HFFc6 (cell line): ENCODE measurements at regions not wholly inside any gene's neighbourhood (a gene's known extent, or its start where the extent isn't known, plus 50 kb on each side); places are given as distances from the start of the nearest gene placed in this dataset.
"Not testable (repeated sequence)": the region's sequence is repeated elsewhere in the genome, so short reads cannot be mapped to it uniquely, and the experiment has no call there.

Experiments used
- DNase-seq: peaks from one replicate; pipeline ENCODE4 v3.0.0-alpha.2; 2018
- H3K27ac Mint-ChIP-seq: 2 replicates; pipeline ENCODE4 v1.8.0; 2020; ENCODE audit warnings: mild to moderate bottlenecking, mixed read lengths
- H3K27me3 Mint-ChIP-seq: 2 replicates; pipeline ENCODE4 v1.8.0; 2021; ENCODE audit warnings: mild to moderate bottlenecking, moderate library complexity, mixed read lengths; ENCODE audit not compliant: insufficient read depth
- H3K36me3 Mint-ChIP-seq: 2 replicates; pipeline ENCODE4 v1.8.0; 2021; ENCODE audit warnings: low read depth, mixed read lengths
- H3K4me1 Mint-ChIP-seq: 2 replicates; pipeline ENCODE4 v1.8.0; 2020; ENCODE audit warnings: low read depth, mixed read lengths
- H3K4me3 Mint-ChIP-seq: 2 replicates; pipeline ENCODE4 v1.8.0; 2020; ENCODE audit warnings: mild to moderate bottlenecking, moderate library complexity, mixed read lengths
- H3K9me3 Mint-ChIP-seq: 2 replicates; pipeline ENCODE4 v1.8.0; 2020; ENCODE audit warnings: mild to moderate bottlenecking, mixed read lengths
- CTCF ChIP-seq: fragments of 200-600 bp; sonication (generic); IDR thresholded peaks from 2 replicates; pipeline ENCODE4 v1.5.0; 2021; ENCODE audit warnings: antibody characterized with exemption, mild to moderate bottlenecking

DNA sequence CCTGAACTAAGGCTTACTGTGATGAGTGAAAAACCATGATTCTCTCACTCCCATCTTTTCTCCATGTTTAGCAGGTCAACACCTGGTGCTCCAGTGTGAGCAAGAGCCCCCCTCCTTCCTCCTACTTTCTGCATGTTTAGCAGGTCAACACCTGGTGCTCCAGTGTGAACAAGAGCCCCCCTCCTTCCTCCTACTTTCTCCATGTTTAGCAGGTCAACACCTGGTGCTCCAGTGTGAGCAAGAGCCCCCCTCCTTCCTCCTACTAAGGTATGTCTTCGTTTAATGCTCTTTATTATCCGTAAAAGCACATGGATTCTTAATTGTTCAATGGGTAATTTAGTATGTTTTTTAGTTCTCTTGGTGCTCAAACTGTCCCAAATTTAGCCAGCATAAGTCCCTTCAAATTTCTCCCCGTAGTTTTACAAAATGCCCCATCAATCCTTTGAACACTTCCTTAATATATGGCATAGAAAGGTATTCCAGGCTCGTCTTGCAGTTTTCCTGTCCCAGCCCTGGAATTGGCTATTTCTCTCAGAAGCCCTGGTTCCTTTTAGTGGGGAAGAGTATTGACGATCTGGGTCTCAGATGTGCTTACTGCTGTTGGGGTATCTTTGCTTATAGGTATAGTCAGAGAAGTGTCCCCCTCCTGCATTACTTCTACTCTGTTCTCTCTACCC, 760.8 kb upstream of the TPTE start:
- Mint-ChIP-seq H3K4me1 (no peaks in the 10 kb centered on the region), H3K4me3 (no peak overlapping the region), H3K27me3 (no peaks in the 10 kb centered on the region), H3K36me3 (no peaks in the 10 kb centered on the region), H3K9me3 (peaks cover 6% of the 10 kb centered on the region; the same call in 1 of the 2 replicates), H3K27ac (no peak overlapping the region)
- no peak for TF ChIP-seq CTCF
- no peak for DNase-seq

- no peaks in the 10 kb centered on the region for H3K36me3 Mint-ChIP-seq
- TF ChIP-seq CTCF: no peak
- no peaks in the 10 kb centered on the region; the same call in 1 of the 2 replicates for H3K9me3 Mint-ChIP-seq
- H3K27ac Mint-ChIP-seq: no peak overlapping the region
- no peak overlapping the region for H3K4me3 Mint-ChIP-seq
- DNase-seq: no peak
- no peaks in the 10 kb centered on the region for H3K4me1 Mint-ChIP-seq
- H3K27me3 Mint-ChIP-seq: no peaks in the 10 kb centered on the region
These were observed 758.1 kb upstream of the TPTE start for GRCh38 chr21:9763306-9763705.

DNA sequence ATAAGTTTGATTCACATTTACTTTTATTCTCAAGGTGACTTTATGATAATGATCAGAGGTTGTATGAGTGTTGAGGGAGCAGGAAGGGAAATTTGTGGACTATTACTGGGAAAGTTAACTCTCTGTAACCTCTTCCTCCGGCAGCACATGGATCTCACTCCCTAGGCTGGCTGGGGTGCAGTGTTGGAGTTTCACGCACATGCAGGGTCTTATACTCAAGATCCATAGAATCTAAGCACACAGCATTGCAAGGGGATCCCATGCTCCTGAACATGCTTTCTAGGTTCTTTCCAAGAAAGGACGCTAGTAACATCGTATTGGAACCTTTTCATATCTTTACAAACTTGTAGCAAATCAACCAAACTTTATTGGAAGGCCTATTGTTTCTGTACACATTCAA, 757.6 kb upstream of the TPTE start:
- no peaks in the 10 kb centered on the region for H3K27me3 Mint-ChIP-seq
- no peaks in the 10 kb centered on the region for H3K4me1 Mint-ChIP-seq
- H3K4me3 Mint-ChIP-seq: no peak overlapping the region
- TF ChIP-seq CTCF: no peak
- H3K36me3 Mint-ChIP-seq: no peaks in the 10 kb centered on the region
- no peak for DNase-seq
- no peak overlapping the region for H3K27ac Mint-ChIP-seq
- no peaks in the 10 kb centered on the region; the same call in 1 of the 2 replicates for H3K9me3 Mint-ChIP-seq

DNA sequence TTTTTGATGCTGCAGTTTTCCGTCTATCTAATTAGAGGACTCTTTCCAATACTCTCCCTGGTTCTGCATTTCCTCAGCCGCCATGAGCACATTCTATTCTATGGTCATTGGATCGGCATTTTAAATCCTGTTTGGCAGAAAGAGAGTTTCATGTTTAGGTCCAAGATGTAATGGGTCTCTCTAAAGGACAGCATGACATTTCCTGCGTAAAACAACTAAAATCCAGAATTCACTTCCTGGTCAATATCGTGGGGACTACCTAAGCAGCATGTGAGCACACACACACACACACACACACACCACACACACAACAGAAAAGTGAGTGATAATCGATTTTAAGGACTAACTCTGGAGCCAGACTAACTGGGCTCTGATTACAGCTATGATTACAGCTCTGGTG, 757.1 kb upstream of the TPTE start:
- not testable (repeated sequence) for H3K36me3 Mint-ChIP-seq, DNase-seq, H3K4me1 Mint-ChIP-seq, H3K9me3 Mint-ChIP-seq, H3K27me3 Mint-ChIP-seq, H3K4me3 Mint-ChIP-seq, H3K27ac Mint-ChIP-seq

DNA sequence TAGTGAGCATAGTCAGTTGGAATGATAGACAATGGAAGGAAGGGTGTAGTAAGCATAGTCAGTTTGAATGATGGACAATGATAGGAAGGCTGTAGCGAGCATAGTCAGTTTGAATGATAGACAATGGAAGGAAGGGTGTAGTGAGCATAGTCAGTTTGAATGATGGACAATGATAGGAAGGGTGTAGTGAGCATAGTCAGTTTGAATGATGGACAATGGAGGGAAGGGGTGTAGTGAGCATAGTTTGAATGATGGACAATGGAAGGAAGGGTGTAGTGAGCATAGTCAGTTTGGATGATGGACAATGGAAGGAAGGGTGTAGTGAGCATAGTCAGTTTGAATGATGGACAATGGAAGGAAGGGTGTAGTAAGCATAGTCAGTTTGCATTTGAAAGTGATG, 755.8 kb upstream of the TPTE start:
- not testable (repeated sequence) for H3K9me3 Mint-ChIP-seq, H3K4me1 Mint-ChIP-seq, H3K36me3 Mint-ChIP-seq, DNase-seq, H3K27me3 Mint-ChIP-seq, H3K4me3 Mint-ChIP-seq, H3K27ac Mint-ChIP-seq

- not testable (repeated sequence) for H3K27ac Mint-ChIP-seq, DNase-seq, H3K36me3 Mint-ChIP-seq, H3K27me3 Mint-ChIP-seq, H3K4me3 Mint-ChIP-seq, H3K9me3 Mint-ChIP-seq, H3K4me1 Mint-ChIP-seq
These were observed 754.3 kb upstream of the TPTE start for GRCh38 chr21:9766890-9767591.

DNA sequence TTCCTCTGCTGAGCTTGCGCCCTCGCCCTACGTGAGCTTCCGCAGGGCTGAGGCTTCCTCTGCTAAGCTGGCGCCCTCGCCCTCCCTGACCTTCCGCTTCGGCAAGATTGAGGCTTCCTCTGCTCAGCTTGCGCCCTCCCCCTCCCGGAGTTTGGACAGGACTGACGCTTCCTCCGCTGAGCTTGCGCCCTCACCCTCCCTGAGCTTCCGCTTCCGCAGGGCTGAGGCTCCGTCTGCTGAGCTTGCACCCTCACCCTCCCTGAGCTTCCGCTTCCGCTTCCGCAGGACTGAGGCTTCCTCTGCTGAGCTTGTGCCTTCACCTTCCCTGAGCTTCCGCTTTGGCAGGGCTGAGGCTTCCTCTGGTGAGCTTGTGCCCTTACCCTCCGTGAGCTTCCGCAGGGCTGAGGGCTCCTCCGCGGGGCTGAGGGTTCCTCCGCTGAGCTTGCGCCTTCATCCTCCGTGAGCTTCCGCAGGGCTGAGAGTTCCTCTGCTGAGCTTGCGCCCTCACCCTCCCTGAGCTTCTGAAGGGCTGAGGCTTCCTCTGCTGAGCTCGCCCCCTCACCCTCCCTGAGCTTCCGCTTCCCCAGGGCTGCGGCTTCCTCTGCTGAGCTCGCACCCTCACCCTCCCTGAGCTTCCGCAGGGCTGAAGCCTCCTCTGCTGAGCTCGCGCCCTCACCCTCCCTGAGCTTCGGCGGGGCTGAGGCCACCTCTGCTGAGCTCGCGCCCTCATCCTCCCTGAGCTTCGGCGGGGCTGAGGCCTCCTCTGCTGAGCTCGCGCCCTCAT, 753.6 kb upstream of the TPTE start:
- Mint-ChIP-seq H3K27ac (no peak overlapping the region), H3K9me3 (no peaks in the 10 kb centered on the region; the same call in 1 of the 2 replicates), H3K27me3 (no peaks in the 10 kb centered on the region), H3K4me3 (no peak overlapping the region), H3K36me3 (no peaks in the 10 kb centered on the region), H3K4me1 (no peaks in the 10 kb centered on the region)
- no peak for TF ChIP-seq CTCF
- DNase-seq: no peak

DNA sequence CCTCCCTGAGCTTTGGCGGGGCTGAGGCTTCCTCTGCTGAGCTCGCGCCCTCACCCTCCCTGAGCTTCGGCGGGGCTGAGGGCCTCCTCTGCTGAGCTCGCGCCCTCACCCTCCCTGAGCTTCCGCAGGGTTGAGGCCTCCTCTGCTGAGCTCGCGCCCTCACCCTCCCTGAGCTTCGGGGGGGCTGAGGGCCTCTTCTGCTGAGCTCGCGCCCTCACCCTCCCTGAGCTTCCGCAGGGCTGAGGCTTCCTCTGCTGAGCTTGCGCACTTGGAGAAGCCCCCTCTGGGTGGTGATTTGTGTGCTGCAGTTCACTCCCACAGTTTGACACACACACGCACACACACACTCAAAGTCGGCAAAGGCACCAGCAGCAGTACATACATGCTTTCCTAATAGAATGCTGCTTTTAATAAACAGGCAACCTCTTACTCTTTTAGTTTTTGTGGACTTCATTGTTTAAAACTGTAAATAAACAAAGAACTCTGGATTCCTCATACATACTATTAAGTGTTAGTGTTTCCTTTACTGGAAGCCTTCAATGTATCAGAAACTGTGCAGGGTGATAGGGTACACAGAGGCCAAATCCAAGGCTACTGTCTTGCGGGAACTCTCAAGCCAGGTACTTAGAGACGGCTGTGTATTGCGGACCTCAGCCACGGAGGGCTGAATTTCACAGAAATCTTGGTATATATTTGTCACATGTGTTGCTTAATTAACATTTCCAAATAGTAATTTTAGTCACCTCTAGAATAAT, 752.8 kb upstream of the TPTE start:
- not testable (repeated sequence) for H3K4me1 Mint-ChIP-seq, H3K9me3 Mint-ChIP-seq, H3K27ac Mint-ChIP-seq, H3K4me3 Mint-ChIP-seq, DNase-seq, H3K27me3 Mint-ChIP-seq, H3K36me3 Mint-ChIP-seq
